NCI-H345 treated with DMSO at 0.1 percent for 48 hours (cell line): ENCODE measurements at regions not wholly inside any gene's neighbourhood (a gene's known extent, or its start where the extent isn't known, plus 50 kb on each side); places are given as distances from the start of the nearest gene placed in this dataset.

Experiments used
- DNase-seq: peaks from one replicate; lab custom pipeline; 2025; ENCODE audit not compliant: unreplicated experiment; lab: John Stamatoyannopoulos, UW

- no peak for DNase-seq
Observed at GRCh38 chr19:29098091-29098490, 114.9 kb downstream of the UQCRFS1 start.

DNA sequence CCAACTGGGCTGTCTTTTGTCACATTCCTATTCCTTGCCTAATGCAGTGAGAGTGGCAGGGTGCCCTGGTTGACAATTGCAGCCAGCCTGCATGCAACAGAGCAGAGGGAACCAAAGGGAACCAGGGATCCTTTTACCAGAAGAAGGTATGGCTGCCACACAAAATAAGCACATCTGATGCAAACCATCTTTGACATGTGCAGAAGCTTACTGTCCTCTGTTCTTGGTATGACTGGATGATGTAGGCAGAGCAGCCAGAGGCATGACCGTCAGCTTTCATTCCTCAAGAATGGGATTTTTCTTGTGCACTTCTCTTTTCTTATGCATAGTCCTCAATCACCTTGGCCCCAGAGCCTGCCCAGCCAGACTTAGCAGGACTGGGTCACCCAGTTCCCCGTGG lies 116.1 kb downstream of the UQCRFS1 start:
- no peak for DNase-seq

GRCh38 chr19:29093553-29093908 lies 119.4 kb downstream of the UQCRFS1 start:
- DNase-seq = no peak

GRCh38 chr19:29092712-29093552 lies 120.0 kb downstream of the UQCRFS1 start:
- no peak for DNase-seq

- DNase-seq = no peak
Observed at GRCh38 chr19:29090783-29091526, 122.0 kb downstream of the UQCRFS1 start.

- no peak for DNase-seq
Observed at GRCh38 chr19:29089315-29089870, 123.6 kb downstream of the UQCRFS1 start.

- no peak for DNase-seq
Observed at GRCh38 chr19:29088761-29089160, 124.2 kb downstream of the UQCRFS1 start.

DNA sequence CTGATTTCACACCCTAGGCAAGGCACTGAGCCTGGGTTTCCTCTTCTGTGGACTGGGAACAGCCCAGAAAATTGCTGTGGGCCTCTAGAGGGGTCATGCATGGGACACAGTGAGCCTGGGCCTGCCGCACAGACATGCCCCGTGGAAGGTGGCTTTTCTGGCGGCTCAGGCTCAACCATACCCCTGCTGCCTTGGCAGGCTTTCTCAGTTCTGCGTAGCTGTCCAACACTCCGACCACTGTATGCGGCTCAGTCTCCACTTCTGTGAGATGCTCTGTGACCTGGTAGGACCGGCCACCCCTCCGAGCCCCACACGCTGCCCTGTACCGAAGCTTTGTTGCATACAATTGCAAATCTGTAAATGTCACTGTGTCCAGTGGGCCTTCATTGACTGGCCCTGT lies 126.3 kb downstream of the UQCRFS1 start:
- no peak for DNase-seq

- no peak for DNase-seq
Observed at GRCh38 chr19:29086182-29086581, 126.8 kb downstream of the UQCRFS1 start.

- DNase-seq = no peak
Observed at GRCh38 chr19:29085630-29086029, 127.3 kb downstream of the UQCRFS1 start.

DNA sequence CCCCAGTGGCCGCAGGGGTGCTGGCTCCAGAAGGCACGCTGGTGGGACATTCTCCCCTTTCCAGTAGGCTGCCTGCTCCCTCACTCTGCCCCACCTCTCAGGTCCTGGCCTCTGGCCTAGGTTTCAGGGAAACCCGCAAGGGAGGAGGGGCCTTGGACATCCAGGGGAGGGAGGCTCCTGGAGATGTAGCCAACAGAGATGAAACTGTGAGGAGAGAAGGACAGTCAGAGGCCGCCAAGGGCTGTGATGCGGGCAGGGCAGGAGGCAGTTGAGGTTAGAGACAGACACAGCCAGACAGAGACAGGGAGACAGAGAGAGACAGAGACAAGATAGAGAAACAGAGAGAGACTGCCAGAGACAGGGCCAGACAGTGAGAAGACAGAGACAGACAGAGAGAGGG lies 127.7 kb downstream of the UQCRFS1 start:
- DNase-seq = no peak

DNA sequence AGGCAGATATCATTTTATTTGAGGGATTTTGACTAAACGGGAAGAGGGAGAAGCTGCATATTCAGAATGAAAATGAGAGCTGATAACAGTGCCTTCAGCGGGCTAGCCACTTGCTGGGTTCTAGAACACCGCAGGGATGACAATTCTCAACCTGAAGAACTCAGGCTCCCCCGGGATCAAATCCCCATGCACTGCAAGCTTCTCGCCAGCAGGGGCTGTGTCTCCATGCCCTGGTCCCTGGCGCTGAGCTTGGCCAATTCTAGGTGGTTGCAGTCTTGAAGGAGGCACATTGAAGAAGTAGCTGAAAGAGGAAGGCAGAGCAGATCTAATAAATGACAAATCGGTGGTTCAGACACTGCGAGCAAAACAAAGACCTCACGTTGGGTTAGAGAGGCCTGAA lies 128.7 kb downstream of the UQCRFS1 start:
- no peak for DNase-seq

DNA sequence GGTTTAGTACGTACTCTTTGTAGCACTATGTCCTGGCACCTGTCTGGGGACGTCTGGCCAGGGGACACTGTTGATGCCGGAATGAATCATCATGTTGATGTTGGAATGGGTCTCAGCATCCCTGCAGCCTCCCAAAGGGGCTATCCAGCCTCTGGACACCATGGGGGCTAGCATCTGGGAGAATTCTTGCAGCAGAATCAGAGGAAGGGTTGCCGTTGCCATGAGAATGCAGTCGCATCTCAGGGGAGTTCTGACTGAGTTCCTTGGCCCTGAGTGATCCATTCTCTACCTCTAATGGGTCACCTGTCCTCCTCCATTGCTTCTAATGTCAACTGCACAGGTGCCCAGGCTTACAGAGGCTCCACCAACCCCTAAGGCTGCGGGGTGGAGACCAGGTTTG lies 129.1 kb downstream of the UQCRFS1 start:
- DNase-seq = no peak

DNA sequence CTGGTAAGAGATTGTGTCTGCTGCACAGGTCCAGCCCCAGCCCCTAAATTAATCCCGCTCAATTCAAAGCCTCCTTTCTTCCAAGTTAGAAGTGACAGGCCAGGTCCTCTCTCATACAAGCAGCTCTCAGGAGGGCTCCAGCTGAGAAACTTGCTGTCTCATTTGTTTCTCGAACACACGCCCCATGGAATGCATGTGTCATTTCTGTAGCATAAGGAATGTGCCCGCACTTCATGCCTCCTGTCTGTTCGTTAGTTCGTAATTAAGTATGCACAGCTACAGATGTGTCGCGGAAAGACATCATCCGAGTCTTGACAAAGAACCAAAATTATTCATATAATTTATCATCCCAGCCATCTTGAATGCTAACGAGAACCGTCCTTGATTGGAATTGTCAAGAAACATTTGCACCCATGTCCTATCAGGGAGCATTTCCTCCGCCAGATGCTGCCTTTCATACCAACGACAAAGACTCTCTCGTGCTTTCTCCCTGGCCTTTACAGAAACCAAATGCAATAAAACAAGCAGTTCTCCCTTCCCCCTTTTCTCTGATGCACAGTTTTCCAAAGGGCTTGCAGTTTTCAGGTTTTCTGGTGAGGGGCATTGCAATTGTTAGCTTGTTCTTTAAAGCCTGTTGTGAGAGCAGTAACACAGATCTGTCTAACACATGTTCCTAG lies 133.5 kb downstream of the UQCRFS1 start:
- no peak for DNase-seq

GRCh38 chr19:29076963-29077362 lies 136.0 kb downstream of the UQCRFS1 start:
- no peak for DNase-seq

DNA sequence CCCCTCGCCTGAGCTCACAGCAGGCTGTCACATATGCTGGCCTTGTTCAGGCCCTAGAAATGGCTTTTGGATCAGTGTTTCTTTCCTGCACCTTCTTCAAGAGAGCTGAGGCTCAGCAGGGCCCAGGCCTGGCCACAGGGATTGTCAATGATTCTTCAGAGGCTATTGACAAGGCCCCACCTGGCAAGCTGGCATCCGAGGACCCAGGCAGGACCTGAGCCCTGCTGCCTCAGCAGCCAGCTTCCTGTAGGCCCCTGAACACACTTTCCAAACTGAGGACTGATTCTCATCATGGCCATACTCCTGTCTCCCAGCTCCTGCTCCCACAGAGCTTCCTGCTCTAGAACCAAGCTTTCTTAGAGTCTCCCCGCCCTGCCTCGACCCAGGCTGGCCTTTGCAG lies 136.8 kb downstream of the UQCRFS1 start:
- no peak for DNase-seq

DNA sequence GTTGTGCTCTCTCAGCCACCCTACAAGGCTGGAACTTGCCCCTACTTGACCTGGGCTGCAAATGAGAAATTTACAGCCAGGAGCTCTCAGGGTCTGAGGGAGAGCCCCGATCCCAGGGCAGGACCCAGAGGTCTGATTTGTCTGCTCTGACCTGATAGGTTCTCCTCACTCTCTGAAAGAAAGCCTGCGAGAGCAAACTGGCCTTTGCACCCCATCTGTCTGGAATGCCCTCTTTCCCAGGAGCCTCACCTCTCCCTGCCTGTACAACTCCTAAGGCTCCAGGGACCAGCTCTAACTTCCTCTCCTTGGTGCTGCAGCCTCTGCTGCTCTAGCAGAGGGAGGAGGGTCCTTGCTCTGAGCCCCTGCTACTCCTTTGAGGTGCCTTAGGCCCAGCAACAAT lies 137.8 kb downstream of the UQCRFS1 start:
- no peak for DNase-seq

DNA sequence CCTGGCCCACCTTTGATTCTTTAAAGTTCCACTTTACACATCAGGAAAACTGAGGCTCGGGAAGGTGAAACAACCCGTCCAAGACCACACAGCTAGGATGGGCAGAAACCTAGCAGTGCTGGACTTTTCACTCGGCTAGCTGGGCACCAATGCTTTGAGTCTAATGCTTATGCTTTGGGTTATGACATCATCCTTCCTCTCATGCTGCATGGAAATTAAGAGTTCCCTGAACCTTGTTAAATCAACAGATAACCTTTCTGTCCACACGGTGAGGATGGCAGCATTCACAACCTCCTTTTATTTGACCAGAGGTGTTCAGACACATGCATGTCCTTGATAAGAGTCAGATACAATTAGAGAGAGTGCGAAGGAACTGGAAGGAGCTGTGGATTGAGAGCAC lies 138.4 kb downstream of the UQCRFS1 start:
- no peak for DNase-seq

DNA sequence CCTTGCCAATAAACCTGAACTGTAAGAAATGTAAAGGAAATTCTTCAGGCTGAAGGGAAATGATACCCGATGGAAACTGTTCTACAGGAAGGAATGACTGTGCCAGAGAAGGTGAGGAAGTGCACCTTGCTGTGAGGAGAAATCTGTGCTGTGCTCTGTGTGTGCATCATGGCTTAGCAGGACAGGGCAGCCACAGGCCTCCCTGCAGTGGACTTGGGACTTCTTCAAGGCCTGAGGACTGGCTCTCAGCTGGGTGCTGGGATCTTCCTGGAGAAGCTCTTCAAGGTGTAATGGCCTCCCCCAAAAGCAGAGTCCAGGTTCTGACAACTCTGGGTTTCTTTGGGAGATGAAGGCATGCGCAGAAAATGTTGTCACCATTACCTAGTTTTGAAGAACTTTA lies 145.1 kb downstream of the UQCRFS1 start:
- no peak for DNase-seq

DNA sequence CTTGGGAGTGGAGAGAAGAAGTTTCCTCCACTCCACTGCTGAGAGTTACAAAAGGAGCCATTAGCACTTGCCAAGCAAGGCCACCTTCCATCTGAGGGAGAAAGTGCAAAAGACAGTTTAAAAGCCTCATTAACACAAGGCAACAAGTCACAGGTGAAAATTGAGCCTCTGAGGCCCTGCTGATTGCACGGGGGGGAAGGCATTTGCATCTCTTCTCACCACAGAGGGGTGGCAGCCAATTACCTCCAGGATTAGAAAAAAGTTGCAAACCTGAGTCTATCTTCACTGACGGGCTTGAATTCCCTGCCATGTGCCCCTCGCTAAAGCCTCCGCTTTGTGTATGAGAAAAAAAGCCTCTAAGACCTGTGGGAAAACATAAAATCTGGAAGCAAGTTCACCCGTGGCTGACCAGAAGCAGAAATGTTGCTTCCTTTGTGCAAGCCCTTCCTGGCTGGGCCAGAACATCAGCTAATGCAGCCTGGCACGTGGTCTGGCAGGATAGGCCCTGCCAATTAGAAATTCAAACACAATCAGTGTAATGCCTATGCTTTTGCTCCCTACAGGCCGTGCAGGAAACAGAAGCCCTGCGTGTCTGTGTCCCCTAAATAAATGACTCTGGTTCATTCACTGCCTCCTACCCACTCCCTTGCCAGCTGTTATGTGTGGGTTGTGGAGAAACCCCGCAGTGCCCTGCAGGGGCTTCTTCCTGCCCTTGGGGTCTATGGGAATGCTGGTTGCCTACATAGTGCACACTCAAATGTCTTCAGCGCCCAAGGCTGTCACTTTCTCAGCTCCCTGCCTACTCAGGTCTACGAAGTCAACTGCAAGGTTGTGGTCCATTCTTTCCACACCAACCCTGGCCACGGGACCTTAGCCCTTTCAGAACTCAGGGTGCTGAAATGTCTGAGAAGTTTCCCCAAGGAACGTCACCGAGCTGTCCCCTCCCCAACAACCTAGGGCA lies 150.2 kb downstream of the UQCRFS1 start:
- no peak for DNase-seq
